GM21529 (cell line): ENCODE measurements at regions not wholly inside any gene's neighbourhood (a gene's known extent, or its start where the extent isn't known, plus 50 kb on each side); places are given as distances from the start of the nearest gene placed in this dataset.

Source experiments
- ATAC-seq: cut with Tn5 transposase; IDR thresholded peaks from one replicate; pipeline ENCODE4 v1.9.1; 2021; ENCODE audit not compliant: unreplicated experiment

DNA sequence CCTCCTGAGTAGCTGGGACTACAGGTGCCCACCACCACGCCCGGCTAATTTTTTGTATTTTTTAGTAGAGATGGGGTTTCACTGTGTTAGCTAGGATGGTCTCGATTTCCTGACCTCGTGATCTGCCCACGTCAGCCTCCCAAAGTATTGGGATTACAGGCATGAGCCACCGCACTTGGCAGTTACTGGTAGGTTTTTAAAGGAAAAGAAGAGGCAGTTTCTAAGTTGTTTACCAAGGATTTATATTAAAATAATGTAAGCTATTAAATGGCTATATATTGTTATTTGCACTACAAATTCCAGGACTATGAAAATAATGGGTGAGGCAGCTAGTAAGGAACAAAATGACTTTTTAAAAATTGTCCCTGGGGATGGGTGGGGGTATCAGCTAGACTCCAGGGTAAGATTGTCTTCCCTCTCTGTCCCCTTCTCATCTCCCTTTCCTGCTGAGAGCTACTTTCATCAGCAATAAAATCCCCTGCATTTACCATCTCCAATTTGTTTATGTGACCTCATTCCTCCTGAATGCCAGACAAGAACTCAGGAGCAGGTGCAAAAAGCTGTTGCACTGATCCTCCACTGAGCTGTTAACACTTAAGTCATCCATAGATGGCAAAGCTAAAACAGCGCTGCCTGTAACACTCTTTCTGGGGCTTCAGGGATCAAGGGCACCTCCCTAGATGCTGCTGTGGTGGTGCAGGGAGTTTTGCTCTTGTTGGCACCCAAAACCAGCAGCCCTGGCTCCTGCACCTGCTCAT is 165.2 kb downstream of the ZPLD1 start:
- ATAC-seq: no peak

DNA sequence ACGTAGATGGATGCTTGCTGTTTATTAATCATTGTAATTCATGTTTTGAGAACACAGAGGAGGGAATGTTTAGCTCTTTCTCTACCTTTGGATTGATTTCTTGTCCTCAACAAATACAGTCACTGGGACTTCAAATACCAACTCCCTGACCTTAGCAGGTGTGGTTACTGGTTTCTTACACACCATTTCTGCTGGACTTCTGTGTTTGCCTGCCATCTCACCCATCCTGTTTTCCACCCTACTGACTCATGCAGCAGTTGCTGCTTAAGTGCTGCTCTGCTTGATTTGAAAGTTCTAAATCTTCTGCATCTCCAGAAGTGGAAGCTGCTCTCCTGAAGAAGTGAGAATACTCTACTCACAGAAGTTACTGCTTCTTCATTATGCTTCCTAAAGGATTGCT is 170.3 kb downstream of the ZPLD1 start:
- no peak for ATAC-seq

- ATAC-seq: no peak
Measured at GRCh38 chr3:102608875-102609274, 174.1 kb downstream of the ZPLD1 start.

DNA sequence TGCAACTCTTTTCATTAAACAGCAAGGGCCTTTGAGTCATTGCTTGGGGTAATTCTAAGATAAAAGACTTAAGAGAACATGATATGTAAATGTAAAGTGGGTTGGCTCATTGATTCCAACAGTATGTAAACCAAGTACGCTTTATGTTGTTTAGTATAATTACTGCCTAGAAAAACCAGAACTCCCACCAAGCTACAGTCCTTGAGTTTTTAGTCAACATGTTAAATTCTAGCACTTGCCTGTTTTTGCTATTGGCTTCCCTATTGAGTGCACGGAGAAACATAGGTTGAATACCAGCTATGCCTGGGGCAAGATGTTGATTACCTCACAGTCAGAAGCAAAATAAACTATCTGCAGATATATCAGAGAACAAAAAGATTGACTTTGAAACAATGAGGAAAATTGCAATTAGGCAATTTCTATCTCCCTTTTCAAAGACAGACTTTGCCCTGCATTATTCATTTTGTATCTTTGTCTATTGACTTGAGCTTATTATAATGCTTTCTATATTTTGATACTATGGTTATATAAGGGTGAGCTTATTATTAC is 179.3 kb downstream of the ZPLD1 start:
- no peak for ATAC-seq

DNA sequence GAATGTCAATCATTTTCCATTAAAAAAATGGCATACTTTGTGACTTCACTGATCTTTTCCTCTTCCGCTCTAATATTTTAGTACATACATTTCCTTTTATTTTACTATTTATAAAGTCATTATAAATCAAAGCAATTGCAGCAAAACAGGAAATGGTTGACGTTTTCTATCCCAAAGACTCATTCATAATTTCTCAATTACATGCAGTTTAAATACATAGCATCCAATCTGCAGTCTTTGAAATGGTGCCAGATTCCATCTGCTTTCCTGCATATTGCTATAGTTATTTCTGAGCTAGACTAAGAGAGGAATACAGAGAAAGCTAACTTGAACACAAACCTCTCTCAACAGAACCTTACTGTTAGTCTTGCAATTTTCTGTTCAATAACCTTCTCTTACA is 179.8 kb downstream of the ZPLD1 start:
- no peak for ATAC-seq

DNA sequence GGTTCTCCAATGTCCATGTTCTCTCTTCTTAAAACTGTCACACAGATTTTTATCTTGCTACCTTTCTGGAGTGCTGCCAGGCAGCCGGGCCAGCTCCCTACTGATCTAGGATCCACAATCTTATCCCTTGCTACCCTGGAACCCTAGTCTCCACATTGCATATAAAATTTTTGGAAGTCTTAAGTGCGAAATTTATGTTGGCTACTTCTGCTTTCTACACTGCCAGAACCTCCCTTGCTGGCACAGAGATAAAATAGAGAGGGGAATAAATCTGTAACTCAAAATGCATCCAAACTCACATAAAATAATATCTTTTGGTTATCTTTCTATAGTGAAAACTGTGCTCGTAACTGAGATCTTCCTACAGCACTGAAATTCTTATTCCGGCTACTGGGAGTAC is 182.6 kb downstream of the ZPLD1 start:
- no peak for ATAC-seq

GRCh38 chr3:102619361-102619760 is 184.5 kb downstream of the ZPLD1 start:
- ATAC-seq: no peak

DNA sequence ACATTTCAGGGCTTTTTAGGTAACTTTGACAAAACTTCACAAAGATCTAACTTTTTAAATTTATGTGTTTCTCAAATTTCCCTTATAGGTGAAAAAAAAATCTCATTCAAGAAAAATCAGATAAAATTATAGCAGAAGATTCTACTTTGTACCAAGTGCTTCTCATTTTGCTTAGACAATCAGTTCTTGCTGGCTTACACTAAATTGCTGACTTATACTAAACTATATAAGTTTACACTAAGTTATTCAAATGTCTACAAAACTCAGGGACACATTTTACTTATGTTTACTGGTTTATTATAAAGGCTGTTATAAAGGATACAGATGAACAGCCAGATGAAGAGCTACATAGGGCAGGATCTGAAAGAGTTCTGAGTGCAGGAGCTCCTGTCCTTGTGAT is 195.1 kb downstream of the ZPLD1 start:
- no peak for ATAC-seq

DNA sequence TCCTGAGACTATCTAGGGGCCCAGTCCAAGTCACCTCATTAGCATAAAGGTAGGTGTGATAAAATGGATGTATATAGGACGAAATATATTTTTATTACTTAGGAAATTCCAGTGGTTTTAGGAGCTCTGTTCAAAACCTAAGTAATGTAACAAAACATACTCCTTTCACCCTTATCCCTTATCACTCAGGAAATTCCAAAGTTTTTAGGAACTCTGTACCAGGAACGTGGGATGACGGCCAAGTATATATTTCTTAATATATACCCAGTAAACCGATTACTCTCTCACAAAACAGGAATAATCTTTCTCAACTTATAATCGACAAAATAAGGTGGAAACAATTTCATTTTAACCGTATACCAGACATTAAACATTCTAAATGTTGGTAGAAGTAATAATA is 195.7 kb downstream of the ZPLD1 start:
- no peak for ATAC-seq

GRCh38 chr3:102643546-102643945 is 208.7 kb downstream of the ZPLD1 start:
- ATAC-seq: no peak

DNA sequence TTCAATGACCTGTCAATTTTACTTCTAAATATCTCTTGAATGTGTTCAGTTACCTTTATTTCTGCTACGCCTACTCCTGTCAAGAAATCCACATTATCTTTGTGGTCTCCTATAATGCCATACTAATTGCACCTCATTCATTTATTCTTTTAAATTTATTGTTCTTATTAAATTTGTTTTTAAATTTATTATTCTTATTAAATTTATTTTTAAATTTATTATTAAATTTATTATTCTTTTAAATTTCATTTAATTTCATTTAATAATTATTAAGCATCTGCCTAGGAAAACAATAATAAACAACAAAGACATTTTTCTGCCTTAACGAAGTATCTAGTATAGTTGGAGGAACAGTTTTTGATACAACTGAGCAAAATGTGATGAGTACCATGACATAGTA is 211.7 kb downstream of the ZPLD1 start:
- no peak for ATAC-seq

GRCh38 chr3:102660653-102661052 is 225.8 kb downstream of the ZPLD1 start:
- ATAC-seq: no peak

DNA sequence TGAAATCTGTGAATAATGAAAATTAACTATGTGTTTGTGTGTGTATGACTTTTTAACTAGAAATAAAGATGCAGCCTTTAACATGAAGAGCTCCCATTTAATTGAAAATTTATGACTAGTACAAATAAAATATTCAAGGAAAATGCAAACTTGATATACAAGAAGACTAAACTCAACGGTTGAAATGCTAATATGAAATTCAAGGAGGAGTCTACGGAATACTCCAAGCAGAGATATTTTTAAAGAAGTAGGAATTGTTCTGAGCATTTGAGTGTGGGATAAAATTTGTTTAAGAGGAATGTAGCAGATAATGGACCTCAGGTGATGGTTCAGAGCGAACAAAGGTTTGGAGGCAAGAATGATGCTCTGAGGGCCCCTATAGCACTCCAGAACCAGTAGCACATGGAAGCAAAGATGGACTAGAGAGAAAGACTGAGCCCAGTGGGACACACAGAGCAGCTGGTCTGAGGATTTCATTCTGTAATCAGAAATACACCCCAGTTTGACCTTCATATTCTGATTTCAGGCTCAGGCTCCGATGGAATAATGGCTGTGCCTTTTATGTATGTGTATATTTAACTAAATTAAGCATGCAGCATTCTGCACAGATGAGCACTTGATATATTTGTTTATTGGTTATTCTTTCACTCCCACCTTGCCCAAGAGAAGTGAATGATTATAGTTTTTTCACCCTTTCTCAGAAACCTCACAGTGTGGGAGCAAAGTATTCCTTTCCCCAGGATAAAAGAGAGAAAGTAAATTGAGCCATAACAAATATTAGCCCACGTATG is 227.1 kb downstream of the ZPLD1 start:
- no peak for ATAC-seq

DNA sequence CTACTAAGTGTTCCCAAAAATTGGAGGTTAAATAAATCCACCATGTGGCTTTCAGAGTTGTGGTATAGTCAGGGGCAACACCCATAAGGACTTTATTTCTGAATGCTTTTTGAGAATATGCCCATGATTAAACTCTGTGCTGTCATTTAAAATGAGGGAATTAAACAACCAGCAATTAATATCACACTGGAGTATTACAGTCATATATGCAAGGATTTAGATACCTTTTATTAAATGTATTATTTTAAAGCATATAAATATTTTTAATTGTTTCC is 227.6 kb downstream of the ZPLD1 start:
- ATAC-seq: no peak

DNA sequence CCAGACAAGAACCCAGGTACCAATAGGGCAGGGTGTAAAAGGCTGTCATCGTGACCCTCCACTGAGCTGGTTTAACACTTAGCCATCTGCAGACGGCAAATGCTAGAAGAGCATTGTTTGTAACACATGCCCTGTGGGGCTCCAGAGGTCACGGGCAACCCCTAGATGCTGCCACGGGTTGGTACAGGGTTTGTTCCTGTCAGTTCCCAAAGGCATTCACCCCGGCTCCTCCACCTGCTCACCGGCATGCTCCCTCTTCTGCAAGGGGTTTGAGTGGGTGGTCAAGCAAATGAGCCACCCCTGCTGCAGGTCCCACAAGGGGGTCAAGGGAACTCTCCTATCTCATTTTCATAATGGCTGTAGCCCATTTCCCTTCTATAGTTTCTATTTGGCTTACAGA is 229.3 kb downstream of the ZPLD1 start:
- ATAC-seq: no peak

DNA sequence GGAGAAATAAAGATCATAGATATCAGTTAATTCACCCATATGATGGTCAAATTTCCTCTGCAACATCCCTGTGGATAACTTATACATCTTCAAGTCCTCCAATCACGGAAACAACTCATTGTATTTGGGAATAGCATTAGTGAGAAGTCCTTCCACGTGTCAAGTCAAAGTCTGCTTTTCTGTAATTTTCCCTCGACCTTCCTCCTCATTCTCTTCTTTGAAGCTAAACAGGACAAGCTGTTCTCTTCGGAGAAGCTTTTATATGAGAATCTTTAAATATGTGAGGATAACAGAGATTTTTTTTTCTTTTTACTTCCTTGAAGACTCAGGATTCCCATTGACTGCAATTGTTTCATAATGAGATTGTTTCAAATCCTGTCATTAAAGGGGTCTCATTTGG is 230.4 kb downstream of the ZPLD1 start:
- ATAC-seq: no peak

DNA sequence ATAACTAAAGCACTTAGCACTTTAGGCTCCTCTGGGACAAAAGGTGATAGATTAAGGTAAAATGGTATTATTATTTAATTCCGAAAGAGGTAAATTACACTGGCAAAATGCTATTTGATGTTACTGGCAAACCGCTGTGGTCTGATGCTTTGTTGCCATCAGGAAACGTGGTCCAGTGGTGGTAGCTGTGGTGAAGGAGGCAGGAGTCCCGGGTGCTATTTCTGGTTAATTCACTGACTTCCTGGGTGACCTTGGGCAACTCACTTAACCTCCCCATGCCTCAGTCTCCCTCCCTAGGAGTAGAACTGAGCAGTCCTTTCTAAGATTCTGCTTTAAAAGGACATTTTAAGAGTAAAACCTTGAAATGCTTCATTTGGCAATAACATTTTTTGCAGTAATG is 233.4 kb downstream of the ZPLD1 start:
- no peak for ATAC-seq

DNA sequence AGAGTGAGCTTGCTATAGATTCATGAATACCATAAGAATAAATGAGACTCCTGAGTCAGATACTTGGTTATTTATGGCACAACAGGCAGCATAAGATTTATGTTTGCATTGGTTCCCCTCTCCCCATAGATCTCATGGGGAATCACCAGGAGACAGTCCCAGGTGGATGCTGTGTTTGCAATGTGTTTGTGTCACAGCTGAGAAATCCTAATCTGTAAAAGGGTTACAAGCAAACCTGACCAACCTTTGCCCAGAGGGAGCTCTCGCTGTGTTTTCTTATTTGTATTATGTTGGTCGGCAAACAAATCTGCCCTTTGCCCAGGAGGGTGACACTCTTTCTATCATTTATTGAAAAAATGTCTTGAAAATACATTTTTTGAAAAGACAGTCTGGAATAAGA is 236.2 kb downstream of the ZPLD1 start:
- ATAC-seq: no peak

GRCh38 chr3:102672305-102672704 is 237.5 kb downstream of the ZPLD1 start:
- ATAC-seq: no peak

GRCh38 chr3:102673271-102674115 is 238.7 kb downstream of the ZPLD1 start:
- ATAC-seq: peak; percentile 83

DNA sequence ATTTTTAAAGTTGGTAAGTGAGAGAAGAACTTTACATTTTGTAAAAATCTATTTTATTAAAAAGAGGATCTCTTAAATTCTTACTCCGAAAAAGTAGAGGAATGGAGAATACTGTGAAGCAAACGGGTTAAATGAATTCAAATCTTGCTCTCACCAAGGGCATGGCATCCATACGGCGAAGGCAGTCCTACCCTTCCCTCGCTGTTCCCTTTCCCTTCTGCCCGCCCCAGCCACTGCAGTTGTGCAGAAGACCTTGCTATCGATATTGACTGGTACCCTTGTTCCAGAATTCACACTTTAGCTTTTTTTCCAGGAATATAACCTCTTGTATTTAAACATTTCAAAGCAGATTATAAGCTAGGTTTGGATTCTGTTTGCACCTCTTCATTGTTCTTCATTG is 239.5 kb downstream of the ZPLD1 start:
- no peak for ATAC-seq

GRCh38 chr3:102676424-102676823 is 241.6 kb downstream of the ZPLD1 start:
- ATAC-seq: no peak
